Activated naive CD8-positive, alpha-beta T cell treated with anti-CD3 and anti-CD28 coated beads, Interleukin-2, amount 10 ng/mL, durations not matched to agents 7 days and 5 days (primary cell): ENCODE measurements at regions not wholly inside any gene's neighbourhood (a gene's known extent, or its start where the extent isn't known, plus 50 kb on each side); places are given as distances from the start of the nearest gene placed in this dataset.
"Not testable (repeated sequence)": the region's sequence is repeated elsewhere in the genome, so short reads cannot be mapped to it uniquely, and the experiment has no call there.

Experiments
- ATAC-seq: fragments of 150-1000 bp; cut with Tn5 transposase; one replicate; pipeline ENCODE4 v1.10.0; 2021; ENCODE audit warnings: low read depth, moderate library complexity
- POLR2A ChIA-PET: fragments of 350-600 bp; sonication (Branson Sonifier 250); formaldehyde crosslinking; loops from one replicate; lab custom pipeline; 2021; ENCODE audit warnings: antibody characterized with exemption; lab: Charles Lee
- DNase-seq: peaks from one replicate; pipeline ENCODE4 v3.0.0; 2021
- H3K27ac Mint-ChIP-seq: one replicate; pipeline ENCODE4 v1.8.0; 2022; ENCODE audit warnings: mild to moderate bottlenecking, mixed read lengths
- H3K27me3 Mint-ChIP-seq: one replicate; pipeline ENCODE4 v1.8.0; 2022; ENCODE audit warnings: mild to moderate bottlenecking, moderate library complexity, mixed read lengths
- H3K36me3 Mint-ChIP-seq: one replicate; pipeline ENCODE4 v1.8.0; 2021; ENCODE audit warnings: mild to moderate bottlenecking, mixed read lengths
- H3K4me1 Mint-ChIP-seq: one replicate; pipeline ENCODE4 v1.8.0; 2021; ENCODE audit warnings: mixed read lengths
- H3K4me3 Mint-ChIP-seq: one replicate; pipeline ENCODE4 v1.8.0; 2022; ENCODE audit warnings: mild to moderate bottlenecking, moderate library complexity, mixed read lengths
- H3K9me3 Mint-ChIP-seq: one replicate; pipeline ENCODE4 v1.8.0; 2021; ENCODE audit warnings: mixed read lengths

DNA sequence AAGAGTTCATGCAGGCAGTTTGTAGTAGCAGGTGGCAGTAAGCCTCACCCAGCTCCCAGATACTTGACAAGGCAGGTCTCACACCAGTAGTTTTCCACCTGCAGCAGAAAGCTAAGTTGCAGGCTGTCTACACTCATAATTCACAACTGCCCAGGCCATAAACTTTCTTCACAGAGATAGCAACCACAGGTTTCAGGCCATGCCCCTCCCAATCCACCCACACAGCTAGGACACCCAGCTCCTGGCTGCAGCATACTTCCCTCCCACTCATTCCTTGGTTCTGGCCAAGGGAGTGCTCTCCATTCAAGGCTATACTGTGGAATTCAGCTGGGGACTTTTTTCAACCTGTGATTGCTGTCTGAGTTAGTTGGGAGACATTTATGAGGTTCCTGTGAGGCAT lies 226.2 kb upstream of the VSTM2A start:
- H3K4me3 Mint-ChIP-seq, H3K27me3 Mint-ChIP-seq, H3K36me3 Mint-ChIP-seq, DNase-seq, H3K9me3 Mint-ChIP-seq, H3K4me1 Mint-ChIP-seq, ATAC-seq, POLR2A ChIA-PET, H3K27ac Mint-ChIP-seq: not testable (repeated sequence)

DNA sequence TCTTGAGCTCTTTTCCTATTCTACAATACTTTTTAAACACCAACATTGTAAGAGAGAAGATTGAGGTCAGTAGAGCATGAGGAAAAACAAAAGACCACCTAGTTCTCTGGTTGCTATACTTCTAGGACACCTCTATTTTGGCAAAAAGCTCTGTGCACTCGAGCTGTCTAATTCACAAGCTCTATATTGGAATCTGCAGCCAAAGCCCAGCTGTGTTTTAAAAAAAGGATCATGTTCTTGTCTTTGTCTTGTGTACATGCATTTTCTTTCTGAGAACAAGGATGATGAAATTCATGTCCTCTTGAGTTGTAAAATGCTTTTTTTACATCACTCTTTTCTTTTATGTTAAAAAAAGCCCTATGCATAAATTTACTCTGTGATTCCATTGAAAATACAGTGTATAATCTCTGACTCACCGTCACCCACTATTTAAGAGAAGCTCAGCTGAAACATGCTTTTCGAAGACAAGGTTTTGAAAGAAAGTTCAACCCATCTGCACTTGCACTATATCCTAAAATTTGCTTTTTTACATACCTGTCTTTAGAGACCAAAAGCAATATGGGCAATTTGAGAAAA lies 215.5 kb upstream of the VSTM2A start:
- no peak for ATAC-seq
- POLR2A ChIA-PET: no interaction called here
- Mint-ChIP-seq H3K4me1 (no peaks in the 10 kb centered on the region), H3K27me3 (no peaks in the 10 kb centered on the region), H3K36me3 (no peaks in the 10 kb centered on the region), H3K27ac (no peak overlapping the region), H3K4me3 (no peak overlapping the region), H3K9me3 (peaks cover 3% of the 10 kb centered on the region)
- DNase-seq: no peak

DNA sequence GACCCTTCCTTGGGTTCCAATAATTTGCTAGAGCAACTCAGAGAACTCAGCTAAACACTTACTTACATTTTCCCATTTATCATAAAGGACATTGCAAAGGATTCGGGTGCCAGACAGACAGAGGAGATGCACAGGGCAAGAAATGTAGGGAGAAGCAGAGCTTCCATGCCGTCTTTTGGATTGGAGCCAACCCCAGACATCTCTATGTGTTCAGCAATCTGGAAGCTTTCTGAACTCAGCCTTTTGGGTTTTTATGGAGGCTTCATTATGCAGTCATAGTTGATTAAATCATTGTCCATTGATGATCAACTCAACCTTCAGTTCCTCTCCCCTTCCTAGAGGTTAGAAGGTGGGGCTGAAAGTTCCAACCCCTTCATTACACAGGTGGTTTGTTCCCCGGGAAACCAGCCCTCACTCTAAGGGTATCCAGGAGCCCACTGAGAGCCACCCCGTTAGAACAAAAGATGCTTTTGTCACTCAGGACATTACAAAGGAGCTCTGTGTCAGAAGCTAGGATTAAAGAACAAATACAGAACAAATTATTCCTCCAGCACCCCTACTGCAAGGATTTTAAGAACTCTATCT lies 211.9 kb upstream of the VSTM2A start:
- POLR2A ChIA-PET: no interaction called here
- H3K27me3 Mint-ChIP-seq: no peaks in the 10 kb centered on the region
- H3K4me3 Mint-ChIP-seq: no peak overlapping the region
- no peak overlapping the region for H3K27ac Mint-ChIP-seq
- DNase-seq (no peak), ATAC-seq (no peak)
- peaks cover 3% of the 10 kb centered on the region for H3K9me3 Mint-ChIP-seq
- no peaks in the 10 kb centered on the region for H3K36me3 Mint-ChIP-seq
- H3K4me1 Mint-ChIP-seq: no peaks in the 10 kb centered on the region

DNA sequence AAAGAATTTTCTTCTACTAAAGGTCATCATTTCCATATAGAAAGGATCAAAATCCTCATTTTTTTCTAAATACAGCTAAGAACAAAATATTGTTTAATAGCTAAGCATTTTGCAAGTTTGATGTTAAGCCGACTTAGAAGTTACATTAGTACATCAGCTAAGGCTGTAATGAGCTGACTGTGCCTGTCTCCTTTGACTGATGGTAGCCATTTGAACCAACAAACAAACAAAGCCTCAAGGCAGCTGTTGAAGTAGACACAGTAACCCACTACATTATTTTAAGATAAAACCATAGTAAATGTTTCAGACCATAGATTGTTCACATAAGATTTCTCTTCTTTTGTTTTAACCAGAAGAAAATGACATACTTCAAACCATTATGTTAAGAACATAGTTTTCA lies 210.9 kb upstream of the VSTM2A start:
- no peaks in the 10 kb centered on the region for H3K36me3 Mint-ChIP-seq
- POLR2A ChIA-PET: no interaction called here
- DNase-seq (no peak), ATAC-seq (no peak)
- peaks cover 6% of the 10 kb centered on the region for H3K9me3 Mint-ChIP-seq
- H3K27me3 Mint-ChIP-seq: no peaks in the 10 kb centered on the region
- H3K27ac Mint-ChIP-seq: no peak overlapping the region
- no peak overlapping the region for H3K4me3 Mint-ChIP-seq
- H3K4me1 Mint-ChIP-seq: no peaks in the 10 kb centered on the region

DNA sequence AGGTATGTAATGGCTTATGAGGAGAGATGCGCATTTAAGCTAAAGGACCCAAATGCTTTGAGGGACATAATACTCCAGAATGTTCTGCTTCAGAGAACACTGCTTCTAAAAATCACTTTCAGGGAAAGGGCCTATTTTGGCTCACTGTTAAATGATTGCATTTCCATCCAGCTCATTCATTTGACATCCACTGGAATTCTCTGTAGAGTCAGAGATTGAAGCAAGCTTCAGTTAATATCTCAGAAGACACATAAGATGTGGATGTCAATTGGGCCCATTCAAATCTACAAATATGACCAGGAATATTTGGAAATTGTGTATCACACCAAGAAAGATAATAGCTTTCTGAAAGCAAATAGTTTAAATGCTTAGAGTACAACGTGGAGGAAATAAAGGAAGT lies 209.9 kb upstream of the VSTM2A start:
- no peak overlapping the region for H3K27ac Mint-ChIP-seq
- no peak for DNase-seq
- no peak overlapping the region for H3K4me3 Mint-ChIP-seq
- H3K9me3 Mint-ChIP-seq: peaks cover 6% of the 10 kb centered on the region
- POLR2A ChIA-PET: no interaction called here
- H3K27me3 Mint-ChIP-seq: no peaks in the 10 kb centered on the region
- no peak for ATAC-seq
- no peaks in the 10 kb centered on the region for H3K36me3 Mint-ChIP-seq
- H3K4me1 Mint-ChIP-seq: no peaks in the 10 kb centered on the region

DNA sequence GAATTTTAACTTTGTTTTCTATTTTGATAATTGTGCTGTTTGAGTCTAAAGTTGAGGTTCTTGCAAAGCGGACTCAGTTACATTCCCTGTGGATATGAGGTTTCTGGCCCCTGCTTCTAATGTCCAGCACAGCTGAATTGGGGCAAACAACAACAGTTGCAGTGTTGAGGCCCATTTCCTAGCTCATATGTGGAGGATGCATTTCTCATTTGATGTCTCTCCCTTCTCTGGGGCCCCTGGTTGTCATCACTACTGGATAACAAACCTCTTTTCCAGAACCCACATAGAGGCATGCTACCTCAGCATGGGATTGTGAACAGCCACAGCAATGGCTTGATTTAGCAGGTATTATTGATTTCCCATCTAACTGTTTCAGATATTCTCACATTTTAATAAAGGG lies 208.2 kb upstream of the VSTM2A start:
- no peak overlapping the region for H3K27ac Mint-ChIP-seq
- peaks cover 6% of the 10 kb centered on the region for H3K9me3 Mint-ChIP-seq
- H3K36me3 Mint-ChIP-seq: no peaks in the 10 kb centered on the region
- POLR2A ChIA-PET: no interaction called here
- no peak for ATAC-seq
- no peak overlapping the region for H3K4me3 Mint-ChIP-seq
- H3K27me3 Mint-ChIP-seq: no peaks in the 10 kb centered on the region
- DNase-seq: no peak
- no peaks in the 10 kb centered on the region for H3K4me1 Mint-ChIP-seq

DNA sequence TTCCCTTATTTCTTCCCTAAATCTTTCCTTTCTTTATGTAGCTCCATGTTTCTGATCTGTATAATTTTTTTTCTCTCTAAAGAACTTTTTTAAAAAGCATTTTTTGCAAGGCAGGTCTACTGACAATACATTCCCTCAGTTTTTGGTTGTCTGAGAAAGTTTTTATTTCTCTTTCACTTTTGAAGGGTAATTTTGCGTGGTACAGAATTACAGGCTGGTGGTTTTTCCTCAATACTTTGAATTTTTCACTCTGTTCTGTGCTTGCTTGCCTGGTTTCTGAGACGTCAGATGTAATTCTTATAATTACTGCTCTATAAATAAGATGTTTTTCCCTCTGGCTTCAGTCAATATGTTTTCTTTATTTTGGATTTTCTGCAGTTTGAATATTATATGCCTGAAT lies 205.4 kb upstream of the VSTM2A start:
- no peak overlapping the region for H3K27ac Mint-ChIP-seq
- no peaks in the 10 kb centered on the region for H3K4me1 Mint-ChIP-seq
- H3K9me3 Mint-ChIP-seq: peaks cover 6% of the 10 kb centered on the region
- H3K36me3 Mint-ChIP-seq: no peaks in the 10 kb centered on the region
- ATAC-seq (no peak), DNase-seq (no peak)
- no peaks in the 10 kb centered on the region for H3K27me3 Mint-ChIP-seq
- POLR2A ChIA-PET: no interaction called here
- H3K4me3 Mint-ChIP-seq: no peak overlapping the region

DNA sequence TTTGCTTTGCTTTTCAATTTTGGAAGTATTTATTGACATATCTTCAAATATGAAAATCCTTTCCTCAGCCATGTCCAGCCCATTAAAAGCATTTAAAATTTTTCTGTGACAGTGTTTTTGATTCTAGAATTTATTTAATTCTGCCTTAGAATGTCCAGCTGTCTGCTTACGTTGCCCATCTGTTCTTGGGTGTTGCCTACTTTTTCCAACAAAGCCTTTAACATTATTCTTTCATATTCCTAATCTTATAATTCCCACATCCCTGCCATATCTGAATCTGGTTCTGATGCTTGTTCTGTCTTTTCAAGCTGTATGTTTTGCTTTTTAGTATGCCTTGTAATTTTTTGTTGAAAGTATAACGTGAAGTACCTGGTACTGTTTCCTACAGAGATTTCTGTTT lies 204.7 kb upstream of the VSTM2A start:
- ATAC-seq (no peak), DNase-seq (no peak)
- Mint-ChIP-seq H3K4me1 (no peaks in the 10 kb centered on the region), H3K9me3 (peaks cover 5% of the 10 kb centered on the region), H3K27ac (no peak overlapping the region), H3K27me3 (no peaks in the 10 kb centered on the region), H3K4me3 (no peak overlapping the region), H3K36me3 (no peaks in the 10 kb centered on the region)
- POLR2A ChIA-PET: no interaction called here

DNA sequence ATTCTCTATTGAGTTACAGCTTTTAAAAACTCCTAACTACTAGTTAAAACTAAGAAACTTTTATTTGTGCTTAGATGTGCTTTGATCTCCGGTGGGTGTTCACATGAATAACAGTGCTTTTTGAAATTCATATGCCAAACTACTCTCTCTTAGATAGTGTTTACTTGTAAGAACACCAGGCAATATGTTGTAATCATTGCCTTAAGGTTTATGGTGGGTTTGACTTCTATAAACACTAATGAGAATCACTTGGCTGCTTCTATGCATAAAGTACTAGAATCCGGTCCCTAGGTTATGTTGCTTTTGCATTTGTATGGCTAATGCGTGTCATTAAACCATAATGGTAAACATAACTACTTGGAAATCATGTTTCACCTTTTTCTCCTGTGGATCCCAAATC lies 203.9 kb upstream of the VSTM2A start:
- ATAC-seq: no peak
- POLR2A ChIA-PET: no interaction called here
- H3K36me3 Mint-ChIP-seq: no peaks in the 10 kb centered on the region
- H3K27ac Mint-ChIP-seq: no peak overlapping the region
- H3K9me3 Mint-ChIP-seq: peaks cover 8% of the 10 kb centered on the region
- H3K4me1 Mint-ChIP-seq: no peaks in the 10 kb centered on the region
- DNase-seq: no peak
- H3K4me3 Mint-ChIP-seq: no peak overlapping the region
- no peaks in the 10 kb centered on the region for H3K27me3 Mint-ChIP-seq

DNA sequence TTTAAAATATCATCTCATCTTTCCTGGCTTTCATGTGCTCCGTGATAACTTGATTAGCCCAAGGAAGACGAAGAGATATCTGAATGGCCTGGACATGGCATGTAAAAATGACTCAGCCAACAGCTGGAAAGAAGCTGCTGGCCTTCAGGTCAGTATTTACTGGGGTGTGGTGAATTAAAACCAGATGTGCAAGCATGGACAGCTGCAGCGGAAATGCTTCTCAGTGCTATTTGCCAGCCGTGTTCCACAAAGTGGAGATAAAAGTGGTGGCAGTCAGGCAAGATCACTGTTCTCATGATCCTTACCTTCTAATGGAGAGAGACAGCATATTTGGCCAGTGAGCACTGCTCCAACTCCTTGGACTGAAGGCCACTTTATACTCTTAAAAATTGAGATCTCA lies 203.1 kb upstream of the VSTM2A start:
- peaks cover 14% of the 10 kb centered on the region for H3K9me3 Mint-ChIP-seq
- H3K27me3 Mint-ChIP-seq: no peaks in the 10 kb centered on the region
- no peak for DNase-seq
- POLR2A ChIA-PET: no interaction called here
- H3K36me3 Mint-ChIP-seq: no peaks in the 10 kb centered on the region
- ATAC-seq: no peak
- no peaks in the 10 kb centered on the region for H3K4me1 Mint-ChIP-seq
- H3K4me3 Mint-ChIP-seq: no peak overlapping the region
- no peak overlapping the region for H3K27ac Mint-ChIP-seq

DNA sequence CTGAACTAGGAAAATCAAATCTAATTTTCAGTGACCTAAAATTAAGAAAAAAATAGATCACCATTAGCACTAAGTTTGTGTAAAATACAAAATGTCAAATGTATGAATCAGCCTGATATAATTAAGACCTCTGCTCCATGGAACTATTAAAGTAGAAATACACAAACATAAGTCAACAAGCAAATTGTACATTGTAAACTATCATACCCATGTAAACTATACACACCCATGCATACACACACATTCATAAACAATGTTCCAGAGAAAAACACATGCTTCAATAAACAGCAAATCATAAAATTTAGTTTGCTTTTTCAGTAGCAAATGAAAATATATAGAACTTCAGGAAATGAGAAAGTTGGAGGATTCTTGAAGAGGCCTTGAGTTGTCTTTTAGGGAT lies 199.7 kb upstream of the VSTM2A start:
- H3K4me1 Mint-ChIP-seq: no peaks in the 10 kb centered on the region
- ATAC-seq: no peak
- no peaks in the 10 kb centered on the region for H3K36me3 Mint-ChIP-seq
- POLR2A ChIA-PET: interaction anchor here (0.6 kb wide), 1 partner anchor 402 kb away, joined by 4 read pairs; no protein-coding TSS in a partner anchor
- H3K9me3 Mint-ChIP-seq: peaks cover 14% of the 10 kb centered on the region
- H3K27ac Mint-ChIP-seq: no peak overlapping the region
- no peak for DNase-seq
- H3K27me3 Mint-ChIP-seq: no peaks in the 10 kb centered on the region
- no peak overlapping the region for H3K4me3 Mint-ChIP-seq

DNA sequence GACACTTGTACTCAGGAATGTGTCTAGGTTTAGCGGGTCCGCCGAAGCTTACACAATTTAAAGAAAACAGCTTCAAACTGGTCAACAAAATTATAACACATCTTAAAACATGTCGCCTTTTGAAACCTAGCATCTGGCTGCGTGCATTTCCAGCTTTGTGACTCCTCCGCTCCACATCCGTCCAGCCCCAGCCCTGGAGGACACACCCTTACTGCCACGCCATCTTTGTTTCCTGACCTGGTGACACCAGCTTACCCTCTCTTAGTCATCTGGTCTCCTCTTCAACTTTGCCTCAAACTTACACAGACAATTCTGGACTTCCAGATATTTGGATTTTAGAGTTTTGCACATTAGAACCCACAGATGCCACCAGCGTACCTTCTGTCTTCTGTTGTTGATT lies 198.7 kb upstream of the VSTM2A start:
- Mint-ChIP-seq H3K27ac (no peak overlapping the region), H3K36me3 (no peaks in the 10 kb centered on the region), H3K27me3 (no peaks in the 10 kb centered on the region), H3K4me3 (no peak overlapping the region), H3K9me3 (peaks cover 22% of the 10 kb centered on the region), H3K4me1 (no peaks in the 10 kb centered on the region)
- ATAC-seq (no peak), DNase-seq (no peak)
- POLR2A ChIA-PET: no interaction called here

DNA sequence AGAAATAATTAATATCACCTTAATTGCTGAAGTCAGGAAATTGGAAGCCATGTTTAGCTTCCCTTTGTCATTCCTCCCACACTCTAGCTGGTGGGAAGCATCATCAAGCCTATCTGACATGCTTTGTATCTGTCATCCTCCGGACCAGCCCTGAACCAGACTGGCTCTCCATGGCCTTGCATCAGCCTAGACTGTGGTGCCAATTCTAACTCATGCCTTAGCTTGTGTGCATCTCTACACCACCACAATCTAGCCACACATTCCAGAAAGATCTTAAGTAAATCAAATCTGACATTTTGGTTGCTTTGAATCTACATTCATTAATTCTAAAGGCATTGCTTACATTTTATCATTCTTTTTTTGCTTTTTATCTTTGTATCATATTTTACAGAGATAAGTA lies 196.4 kb upstream of the VSTM2A start:
- DNase-seq (no peak), ATAC-seq (no peak)
- POLR2A ChIA-PET: no interaction called here
- Mint-ChIP-seq H3K4me1 (no peaks in the 10 kb centered on the region), H3K9me3 (peaks cover 27% of the 10 kb centered on the region), H3K27me3 (no peaks in the 10 kb centered on the region), H3K4me3 (no peak overlapping the region), H3K27ac (no peak overlapping the region), H3K36me3 (no peaks in the 10 kb centered on the region)

DNA sequence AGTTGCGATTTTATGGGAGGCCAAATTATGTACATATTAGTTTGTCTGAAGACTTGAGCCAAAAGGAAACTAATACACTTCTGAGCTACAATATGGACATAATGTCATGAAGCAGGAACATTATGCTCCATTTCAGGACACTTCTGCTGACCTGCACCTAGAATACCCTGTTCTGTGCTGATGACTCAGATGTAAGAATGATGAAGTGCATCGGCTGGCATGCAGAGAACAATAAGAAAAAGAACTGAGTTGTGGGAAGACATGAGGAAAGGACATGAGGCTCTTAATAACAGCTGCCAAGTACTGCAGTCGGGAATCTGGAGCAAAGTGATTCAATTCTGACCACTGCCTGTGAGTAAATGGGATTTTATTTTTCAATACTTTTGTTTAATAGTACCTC lies 192.9 kb upstream of the VSTM2A start:
- no peaks in the 10 kb centered on the region for H3K36me3 Mint-ChIP-seq
- POLR2A ChIA-PET: no interaction called here
- H3K27me3 Mint-ChIP-seq: no peaks in the 10 kb centered on the region
- no peak overlapping the region for H3K27ac Mint-ChIP-seq
- no peak overlapping the region for H3K4me3 Mint-ChIP-seq
- no peak for ATAC-seq
- H3K4me1 Mint-ChIP-seq: no peaks in the 10 kb centered on the region
- peaks cover 21% of the 10 kb centered on the region for H3K9me3 Mint-ChIP-seq
- DNase-seq: no peak

DNA sequence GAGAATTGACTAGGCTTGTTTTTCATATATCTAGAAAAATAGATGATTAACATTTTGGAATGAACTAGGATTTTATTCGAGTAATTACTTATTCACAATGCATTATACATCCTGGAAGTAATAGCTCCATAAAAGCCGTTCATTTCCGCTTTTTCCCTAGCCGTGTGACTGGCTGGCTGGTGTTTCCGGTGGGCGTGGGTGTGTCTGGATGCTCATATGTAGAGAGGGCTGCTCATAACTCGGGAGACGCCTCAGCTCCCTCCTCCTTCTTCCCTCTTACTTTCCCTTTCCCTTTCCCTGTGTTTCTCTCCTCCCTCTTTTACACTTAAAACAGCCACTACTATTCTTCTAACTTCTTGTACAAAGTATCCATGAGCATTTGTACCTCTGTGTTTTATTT lies 187.7 kb upstream of the VSTM2A start:
- DNase-seq (no peak), ATAC-seq (no peak)
- H3K27ac Mint-ChIP-seq: no peak overlapping the region
- H3K36me3 Mint-ChIP-seq: no peaks in the 10 kb centered on the region
- POLR2A ChIA-PET: no interaction called here
- peaks cover 9% of the 10 kb centered on the region for H3K9me3 Mint-ChIP-seq
- H3K4me3 Mint-ChIP-seq: no peak overlapping the region
- no peaks in the 10 kb centered on the region for H3K27me3 Mint-ChIP-seq
- no peaks in the 10 kb centered on the region for H3K4me1 Mint-ChIP-seq
